GM12878 (cell line): ENCODE measurements at regions not wholly inside any gene's neighbourhood (a gene's known extent, or its start where the extent isn't known, plus 50 kb on each side); places are given as distances from the start of the nearest gene placed in this dataset.

Source experiments
- ATAC-seq: fragments of 200-7000 bp; cut with Tn5 transposase; 3 replicates; pipeline ENCODE4 v1.9.1; 2020; ENCODE audit warnings: mild to moderate bottlenecking, moderate library complexity
- BruUV-seq: library from RNA; stranded (reverse); fragments of 400-500 nt; replicated peaks from 2 replicates; lab custom pipeline; 2021; lab: Mats Ljungman, UMichigan
- CTCF ChIA-PET: fragments of 300-600 bp; sonication (Branson Sonifier 250); formaldehyde crosslinking; extraction: SDS; loops from one replicate; lab custom pipeline; 2021; ENCODE audit warnings: inconsistent platforms; lab: Yijun Ruan, JAX
- POLR2A ChIA-PET: fragments of 350-600 bp; formaldehyde crosslinking; extraction: SDS; loops from one replicate; lab custom pipeline; 2021; ENCODE audit warnings: inconsistent platforms; lab: Charles Lee
- RAD21 ChIA-PET: fragments of 300-600 bp; sonication (Branson Sonifier 250); formaldehyde crosslinking; loops from one replicate; lab custom pipeline; 2023; ENCODE audit warnings: antibody characterized with exemption; ENCODE audit not compliant: unreplicated experiment; lab: Charles Lee
- SMC1A ChIA-PET: fragments of 300-600 bp; sonication (Branson Sonifier 250); formaldehyde crosslinking; loops from one replicate; lab custom pipeline; 2023; ENCODE audit not compliant: unreplicated experiment, uncharacterized antibody; lab: Charles Lee
- DNase-seq: peaks from one replicate; pipeline ENCODE4 v3.0.0-alpha.2; 2011; ENCODE audit warnings: low read depth, low spot score
- FAIRE-seq: peaks from 3 replicates; lab custom pipeline; 2011; peaks lifted over from hg19 to GRCh38; lab: Jason Lieb, UNC
- H2AFZ ChIP-seq: 2 replicates; pipeline ENCODE4 v1.6.0; 2011; ENCODE audit warnings: low read depth, low read length, control low read depth; ENCODE audit not compliant: control insufficient read depth
- H3K27ac ChIP-seq: 2 replicates; pipeline ENCODE4 v1.5.1; 2011; ENCODE audit warnings: control low read depth; ENCODE audit not compliant: control insufficient read depth, insufficient read depth
- H3K27me3 ChIP-seq, 2 experiments: replicated peaks in 1 of 2; 2 replicates each; pipeline versions ENCODE4 v1.6.0 to v1.6.1; 2011; ENCODE audit warnings: low read length in 1 of 2; ENCODE audit not compliant: control insufficient read depth in 2 of 2, insufficient read depth in 2 of 2
- H3K36me3 ChIP-seq, 2 experiments: 2 replicates each; pipeline ENCODE4 v1.5.1; 2011; ENCODE audit warnings: low read length in 1 of 2; ENCODE audit not compliant: control insufficient read depth in 2 of 2, insufficient read depth in 2 of 2
- H3K4me1 ChIP-seq: 2 replicates; pipeline ENCODE4 v1.6.1; 2011; ENCODE audit warnings: mild to moderate bottlenecking, low read length, moderate library complexity, mixed read lengths; ENCODE audit not compliant: control insufficient read depth, insufficient read depth
- H3K4me2 ChIP-seq: 2 replicates; pipeline ENCODE4 v1.6.0; 2011; ENCODE audit warnings: control low read depth; ENCODE audit not compliant: control insufficient read depth, insufficient read depth
- H3K4me3 ChIP-seq: fragments of 200-600 bp; sonication (generic); 2 replicates; pipeline ENCODE4 v1.5.1; 2016
- H3K79me2 ChIP-seq: 2 replicates; pipeline ENCODE4 v1.6.0; 2011; ENCODE audit warnings: low read length; ENCODE audit not compliant: control insufficient read depth, insufficient read depth
- H3K9ac ChIP-seq: 2 replicates; pipeline ENCODE4 v1.8.0; 2011; ENCODE audit warnings: low read length, control low read depth, mixed read lengths; ENCODE audit not compliant: control insufficient read depth, insufficient read depth
- H3K9me3 ChIP-seq: replicated peaks from 3 replicates; pipeline ENCODE4 v1.5.1; 2011; ENCODE audit warnings: mild to moderate bottlenecking, low read length; ENCODE audit not compliant: control insufficient read depth, insufficient read depth
- H4K20me1 ChIP-seq: 2 replicates; pipeline ENCODE4 v1.6.0; 2011; ENCODE audit not compliant: control insufficient read depth, insufficient read depth
- ETV6 ChIP-seq, 2 experiments: fragments of 450-650 bp in 1 of 2; IDR thresholded peaks in 1 of 2; conservative IDR thresholded peaks in 1 of 2; 2 replicates each; pipeline ENCODE4 v1.6.1; 2014; ENCODE audit warnings: antibody characterized with exemption in 1 of 2, borderline replicate concordance in 1 of 2, low read depth in 1 of 2, mild to moderate bottlenecking in 1 of 2, moderate library complexity in 1 of 2
- GATAD2B ChIP-seq: fragments of 450-650 bp; conservative IDR thresholded peaks from 2 replicates; pipeline ENCODE4 v1.6.1; 2017; ENCODE audit warnings: low read depth, mild to moderate bottlenecking, moderate library complexity
- HDAC2 ChIP-seq: fragments of 200-600 bp; sonication (generic); IDR thresholded peaks from 2 replicates; pipeline ENCODE4 v1.6.1; 2017
- KLF5 ChIP-seq: fragments of 450-650 bp; IDR thresholded peaks from 2 replicates; pipeline ENCODE4 v1.6.1; 2014; ENCODE audit warnings: mild to moderate bottlenecking; ENCODE audit not compliant: partially characterized antibody
- NFIC ChIP-seq: IDR thresholded peaks from 2 replicates; pipeline ENCODE4 v1.6.1; 2012; ENCODE audit warnings: low read depth, mild to moderate bottlenecking, inconsistent platforms, low read length, moderate library complexity
- SMARCA5 ChIP-seq: fragments of 450-650 bp; IDR thresholded peaks from 2 replicates; pipeline ENCODE4 v1.6.1; 2017; ENCODE audit warnings: mild to moderate bottlenecking
- SPI1 ChIP-seq: IDR thresholded peaks from 2 replicates; pipeline ENCODE4 v1.6.1; 2011; ENCODE audit warnings: low read depth, mild to moderate bottlenecking, low read length, moderate library complexity, borderline replicate concordance; ENCODE audit not compliant: insufficient read depth
- STAT1 ChIP-seq: fragments of 450-650 bp; conservative IDR thresholded peaks from 2 replicates; pipeline ENCODE4 v1.6.1; 2014; ENCODE audit warnings: antibody characterized with exemption, mild to moderate bottlenecking
- WGBS: methylation state at CpG from one replicate; pipeline ENCODE4 v1.1.6; 2016; ENCODE audit warnings: low lambda C conversion rate; ENCODE audit not compliant: insufficient replicate concordance, insufficient coverage; ENCODE audit errors: missing lambda C conversion rate; 5-methylcytosine and 5-hydroxymethylcytosine counted together
- in situ Hi-C: fragments of 300-500 bp; cut with MboI; formaldehyde crosslinking; loops from 9 replicates; pipeline ENCODE4 v1.14.3; 2018; ENCODE audit warnings: mixed read lengths
- intact Hi-C: fragments of 100-400 bp; cut with micrococcal nuclease; formaldehyde crosslinking; loops from one replicate; pipeline ENCODE4 v1.14.2; 2022; ENCODE audit not compliant: unreplicated experiment
- TF ChIP-seq, protein P1 (sequence below): fragments of 150-350 bp; IDR thresholded peaks from 2 replicates; pipeline ENCODE4 v1.6.1; 2014; ENCODE audit warnings: mild to moderate bottlenecking, low read depth, low read length

DNA sequence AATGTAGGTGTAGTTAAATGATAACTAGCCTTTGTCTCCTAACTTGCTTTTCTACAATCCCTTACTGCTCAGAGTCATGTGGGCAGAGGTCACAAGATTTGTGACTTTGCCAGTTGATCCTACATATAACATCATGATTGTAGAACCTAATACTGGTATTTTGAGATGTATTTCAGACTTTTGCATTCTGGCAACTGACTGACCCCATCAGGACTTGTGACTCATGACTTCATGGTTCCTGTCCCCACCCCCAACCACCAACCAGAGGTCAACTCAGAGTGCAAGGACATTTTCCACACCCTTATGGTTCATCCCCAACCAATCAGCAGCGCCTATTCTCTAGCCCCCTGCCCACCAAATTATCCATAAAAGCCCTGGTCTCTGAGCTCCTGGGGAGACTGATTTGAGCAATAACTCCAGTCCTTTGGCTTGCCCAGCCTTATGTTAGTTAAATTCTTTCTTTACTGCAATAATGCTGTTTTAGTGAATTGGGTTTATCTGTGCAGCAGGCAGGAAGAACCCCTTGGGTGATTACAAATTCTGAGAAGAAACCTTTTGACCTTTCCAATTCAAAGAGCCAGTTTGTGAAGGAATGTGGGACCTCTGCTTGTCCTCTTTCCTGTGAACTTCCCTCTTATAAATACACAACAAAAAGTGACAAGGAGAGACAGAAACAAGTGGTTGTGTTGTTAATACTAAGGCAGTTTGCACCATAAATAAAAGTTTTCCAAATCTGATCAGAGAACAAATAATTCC, 588.7 kb downstream of the UTRN start:
- ATAC-seq (no peak), FAIRE-seq (no peak)
- SMC1A ChIA-PET: no interaction called here
- Histone ChIP-seq H3K79me2 (no peaks in the 10 kb centered on the region), H3K27me3 (no peaks in the 10 kb centered on the region), H3K4me1 (no peaks in the 10 kb centered on the region), H3K36me3 (no peaks in the 10 kb centered on the region), H3K4me3 (no peak overlapping the region), H3K9ac (no peak overlapping the region), H2AFZ (no peak overlapping the region), H3K27ac (no peak overlapping the region)
- CTCF ChIA-PET: interaction anchor here (1.4 kb wide), 1 partner anchor 292 kb away, joined by 3 read pairs; no protein-coding TSS in a partner anchor
- 0% methylated on average over 1 of the region's 1 CpG for WGBS
- RAD21 ChIA-PET: no interaction called here
- intact Hi-C loops: no loop called here
- POLR2A ChIA-PET: no interaction called here
- TF ChIP-seq SPI1 (no peak), HDAC2 (no peak), STAT1 (no peak), ETV6 (conservative IDR thresholded peaks at IDR 0.05 in 1 of 2, IDR thresholded peaks at IDR 0.05 in 1 of 2; ENCODE audit: borderline replicate concordance in 1 of 2, low read depth in 1 of 2) (no peak), SMARCA5 (no peak), NFIC (no peak), GATAD2B (no peak), KLF5 (no peak)
- TF ChIP-seq, protein P1, sequence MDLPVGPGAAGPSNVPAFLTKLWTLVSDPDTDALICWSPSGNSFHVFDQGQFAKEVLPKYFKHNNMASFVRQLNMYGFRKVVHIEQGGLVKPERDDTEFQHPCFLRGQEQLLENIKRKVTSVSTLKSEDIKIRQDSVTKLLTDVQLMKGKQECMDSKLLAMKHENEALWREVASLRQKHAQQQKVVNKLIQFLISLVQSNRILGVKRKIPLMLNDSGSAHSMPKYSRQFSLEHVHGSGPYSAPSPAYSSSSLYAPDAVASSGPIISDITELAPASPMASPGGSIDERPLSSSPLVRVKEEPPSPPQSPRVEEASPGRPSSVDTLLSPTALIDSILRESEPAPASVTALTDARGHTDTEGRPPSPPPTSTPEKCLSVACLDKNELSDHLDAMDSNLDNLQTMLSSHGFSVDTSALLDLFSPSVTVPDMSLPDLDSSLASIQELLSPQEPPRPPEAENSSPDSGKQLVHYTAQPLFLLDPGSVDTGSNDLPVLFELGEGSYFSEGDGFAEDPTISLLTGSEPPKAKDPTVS: no peak
- TF ChIP-seq, all 136 proteins: peak for 0
- no peak for DNase-seq
- Histone ChIP-seq H3K9me3 (no peaks in the 10 kb centered on the region; the same call in 2 of the 3 replicates), H3K4me2 (no peak overlapping the region), H4K20me1 (no peaks in the 10 kb centered on the region)
- BruUV-seq: no TSS peak
- in situ Hi-C loops: no loop called here
